ENCODE measurements at regions not wholly inside any gene's neighbourhood (a gene's known extent, or its start where the extent isn't known, plus 50 kb on each side); places are given as distances from the start of the nearest gene placed in this dataset.

- TF ChIP-seq, protein P1, sequence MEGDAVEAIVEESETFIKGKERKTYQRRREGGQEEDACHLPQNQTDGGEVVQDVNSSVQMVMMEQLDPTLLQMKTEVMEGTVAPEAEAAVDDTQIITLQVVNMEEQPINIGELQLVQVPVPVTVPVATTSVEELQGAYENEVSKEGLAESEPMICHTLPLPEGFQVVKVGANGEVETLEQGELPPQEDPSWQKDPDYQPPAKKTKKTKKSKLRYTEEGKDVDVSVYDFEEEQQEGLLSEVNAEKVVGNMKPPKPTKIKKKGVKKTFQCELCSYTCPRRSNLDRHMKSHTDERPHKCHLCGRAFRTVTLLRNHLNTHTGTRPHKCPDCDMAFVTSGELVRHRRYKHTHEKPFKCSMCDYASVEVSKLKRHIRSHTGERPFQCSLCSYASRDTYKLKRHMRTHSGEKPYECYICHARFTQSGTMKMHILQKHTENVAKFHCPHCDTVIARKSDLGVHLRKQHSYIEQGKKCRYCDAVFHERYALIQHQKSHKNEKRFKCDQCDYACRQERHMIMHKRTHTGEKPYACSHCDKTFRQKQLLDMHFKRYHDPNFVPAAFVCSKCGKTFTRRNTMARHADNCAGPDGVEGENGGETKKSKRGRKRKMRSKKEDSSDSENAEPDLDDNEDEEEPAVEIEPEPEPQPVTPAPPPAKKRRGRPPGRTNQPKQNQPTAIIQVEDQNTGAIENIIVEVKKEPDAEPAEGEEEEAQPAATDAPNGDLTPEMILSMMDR (IDR thresholded peaks at IDR 0.05; ENCODE audit: insufficient read depth, low read depth, low read length, missing control alignments): no peak
- no peak overlapping the region for H3K4me3 ChIP-seq (ENCODE audit: low read depth, low read length)
- no peak for DNase-seq (ENCODE audit: low read depth)
Measured at GRCh38 chr5:169356811-169357210, 55.9 kb upstream of the SLIT3 start.

DNA sequence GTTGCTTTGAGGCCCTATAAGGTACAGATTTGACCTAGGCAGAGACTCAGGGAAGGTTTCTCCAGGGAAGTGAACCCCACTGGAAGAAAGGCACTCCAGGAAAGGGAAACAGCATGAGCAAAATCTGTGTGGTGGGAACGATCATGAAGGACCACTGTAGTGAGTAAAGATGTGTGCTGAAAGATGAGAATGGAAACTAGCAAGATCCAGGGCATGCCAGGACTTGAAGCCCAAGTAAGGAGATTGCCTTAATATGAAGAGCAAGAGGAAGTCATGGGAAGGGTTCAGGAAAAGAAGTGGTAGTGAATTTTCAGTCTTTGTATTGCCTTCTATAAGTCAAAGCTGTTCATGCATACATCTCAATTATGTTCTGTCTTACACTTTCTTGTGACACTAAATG, 55.2 kb upstream of the SLIT3 start:
- TF ChIP-seq, protein P1 (IDR thresholded peaks at IDR 0.05; ENCODE audit: insufficient read depth, low read depth, low read length, missing control alignments): no peak
- DNase-seq (ENCODE audit: low read depth): no peak
- H3K4me3 ChIP-seq (ENCODE audit: low read depth, low read length): no peak overlapping the region

GRCh38 chr5:169354921-169355320, 54.0 kb upstream of the SLIT3 start:
- H3K4me3 ChIP-seq (ENCODE audit: low read depth, low read length): no peak overlapping the region
- TF ChIP-seq, protein P1 (IDR thresholded peaks at IDR 0.05; ENCODE audit: insufficient read depth, low read depth, low read length, missing control alignments): no peak
- no peak for DNase-seq (ENCODE audit: low read depth)

DNA sequence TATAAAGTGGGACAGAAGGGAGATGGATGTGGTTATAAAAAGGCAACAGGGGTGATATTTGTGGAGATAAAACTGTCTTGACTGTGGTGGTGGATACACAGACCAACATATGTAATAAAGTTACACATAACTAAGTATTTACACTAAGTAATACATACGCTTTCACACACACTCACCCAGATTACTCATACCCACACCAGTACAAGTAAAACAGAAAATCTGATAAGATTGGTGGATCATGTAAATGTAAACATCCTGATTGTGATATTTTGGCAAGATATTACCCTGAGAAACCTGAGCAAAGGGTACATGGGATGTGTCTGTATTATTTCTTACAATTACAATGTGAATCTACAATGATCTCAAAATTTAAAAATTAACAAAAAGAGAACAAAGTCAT, 53.3 kb upstream of the SLIT3 start:
- H3K4me3 ChIP-seq (ENCODE audit: low read depth, low read length): no peak overlapping the region
- DNase-seq (ENCODE audit: low read depth): no peak
- TF ChIP-seq, protein P1 (IDR thresholded peaks at IDR 0.05; ENCODE audit: insufficient read depth, low read depth, low read length, missing control alignments): no peak

DNA sequence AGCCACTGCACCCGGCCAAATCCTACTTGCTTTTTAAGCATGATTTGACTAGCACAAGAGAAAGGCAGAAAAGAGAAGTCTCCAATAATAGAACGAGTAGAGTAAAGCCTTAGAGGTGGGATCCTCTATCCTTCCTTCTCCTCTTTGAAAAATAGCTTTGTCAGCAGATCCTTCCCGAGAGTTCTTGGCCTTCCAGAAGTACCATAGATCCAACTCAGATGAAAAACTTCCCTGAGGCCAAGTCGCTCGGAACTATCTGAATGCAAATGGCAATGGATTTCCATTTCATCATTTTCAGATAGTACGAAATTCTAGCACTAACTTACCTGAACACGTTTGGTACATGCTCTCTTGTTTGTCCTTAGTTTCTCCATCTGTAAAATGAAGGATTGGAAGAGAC, 52.0 kb upstream of the SLIT3 start:
- TF ChIP-seq, protein P1 (IDR thresholded peaks at IDR 0.05; ENCODE audit: insufficient read depth, low read depth, low read length, missing control alignments): no peak
- no peak for DNase-seq (ENCODE audit: low read depth)
- H3K4me3 ChIP-seq (ENCODE audit: low read depth, low read length): no peak overlapping the region

DNA sequence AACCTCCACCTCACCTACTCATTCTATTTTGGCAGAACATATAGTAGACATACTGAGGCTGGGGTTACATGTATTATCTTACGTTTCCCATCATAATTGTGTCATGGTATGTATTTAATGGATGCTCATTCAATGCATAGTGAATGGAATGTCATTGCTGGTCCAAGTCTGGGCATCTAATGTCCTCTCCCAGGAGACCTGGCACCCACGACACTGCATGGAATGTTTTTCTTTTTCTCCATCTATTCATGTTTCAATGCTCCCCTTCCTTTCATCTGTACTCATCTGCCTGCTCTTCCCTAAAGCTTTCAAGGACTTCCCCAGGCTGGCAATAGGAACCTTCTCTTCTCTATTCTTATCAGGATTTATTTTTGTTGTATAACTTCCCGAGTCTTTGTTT, 50.8 kb upstream of the SLIT3 start:
- no peak overlapping the region for H3K4me3 ChIP-seq (ENCODE audit: low read depth, low read length)
- no peak for DNase-seq (ENCODE audit: low read depth)
- TF ChIP-seq, protein P1 (IDR thresholded peaks at IDR 0.05; ENCODE audit: insufficient read depth, low read depth, low read length, missing control alignments): no peak

DNA sequence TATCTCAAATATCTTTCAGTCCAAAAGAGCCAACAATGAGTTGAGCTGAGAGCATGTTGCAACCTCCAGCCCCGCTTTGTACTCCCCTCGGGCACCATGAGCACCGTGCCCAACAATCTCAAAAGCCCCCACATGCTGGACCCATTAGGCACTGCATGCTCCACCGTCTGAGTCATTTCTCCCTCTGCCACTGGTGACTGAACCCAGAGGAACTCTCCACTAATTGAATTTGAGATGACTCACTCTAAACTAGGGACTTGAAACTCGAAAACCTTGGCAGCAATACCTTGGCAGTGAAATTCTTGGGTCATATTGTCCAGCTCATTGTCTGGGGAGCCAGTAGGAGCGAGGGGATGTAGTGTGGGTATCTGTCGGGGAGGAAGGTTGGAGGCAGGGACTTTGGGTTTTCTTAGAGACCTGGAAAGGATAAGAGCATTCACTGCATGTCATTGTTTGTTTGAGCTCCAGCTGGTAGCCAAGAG, 49.9 kb upstream of the SLIT3 start:
- DNase-seq (ENCODE audit: low read depth): no peak
- TF ChIP-seq, protein P1 (IDR thresholded peaks at IDR 0.05; ENCODE audit: insufficient read depth, low read depth, low read length, missing control alignments): no peak
- H3K4me3 ChIP-seq (ENCODE audit: low read depth, low read length): no peak overlapping the region

Measured in GM12865 (cell line).